HL-60 (cell line): ENCODE measurements at regions not wholly inside any gene's neighbourhood (a gene's known extent, or its start where the extent isn't known, plus 50 kb on each side); places are given as distances from the start of the nearest gene placed in this dataset.

Source experiments
- TF ChIP-seq, protein P1 (sequence below): IDR thresholded peaks from one replicate; pipeline ENCODE4 v1.5.1; 2011; ENCODE audit warnings: low read length, control low read depth, inconsistent platforms; ENCODE audit not compliant: insufficient read depth
- TF ChIP-seq, protein P2 (sequence below): IDR thresholded peaks from 2 replicates; pipeline ENCODE4 v1.6.1; 2012; ENCODE audit warnings: low read depth; ENCODE audit not compliant: insufficient replicate concordance

- TF ChIP-seq, protein P1, sequence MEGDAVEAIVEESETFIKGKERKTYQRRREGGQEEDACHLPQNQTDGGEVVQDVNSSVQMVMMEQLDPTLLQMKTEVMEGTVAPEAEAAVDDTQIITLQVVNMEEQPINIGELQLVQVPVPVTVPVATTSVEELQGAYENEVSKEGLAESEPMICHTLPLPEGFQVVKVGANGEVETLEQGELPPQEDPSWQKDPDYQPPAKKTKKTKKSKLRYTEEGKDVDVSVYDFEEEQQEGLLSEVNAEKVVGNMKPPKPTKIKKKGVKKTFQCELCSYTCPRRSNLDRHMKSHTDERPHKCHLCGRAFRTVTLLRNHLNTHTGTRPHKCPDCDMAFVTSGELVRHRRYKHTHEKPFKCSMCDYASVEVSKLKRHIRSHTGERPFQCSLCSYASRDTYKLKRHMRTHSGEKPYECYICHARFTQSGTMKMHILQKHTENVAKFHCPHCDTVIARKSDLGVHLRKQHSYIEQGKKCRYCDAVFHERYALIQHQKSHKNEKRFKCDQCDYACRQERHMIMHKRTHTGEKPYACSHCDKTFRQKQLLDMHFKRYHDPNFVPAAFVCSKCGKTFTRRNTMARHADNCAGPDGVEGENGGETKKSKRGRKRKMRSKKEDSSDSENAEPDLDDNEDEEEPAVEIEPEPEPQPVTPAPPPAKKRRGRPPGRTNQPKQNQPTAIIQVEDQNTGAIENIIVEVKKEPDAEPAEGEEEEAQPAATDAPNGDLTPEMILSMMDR, result no peak
- TF ChIP-seq, protein P2, sequence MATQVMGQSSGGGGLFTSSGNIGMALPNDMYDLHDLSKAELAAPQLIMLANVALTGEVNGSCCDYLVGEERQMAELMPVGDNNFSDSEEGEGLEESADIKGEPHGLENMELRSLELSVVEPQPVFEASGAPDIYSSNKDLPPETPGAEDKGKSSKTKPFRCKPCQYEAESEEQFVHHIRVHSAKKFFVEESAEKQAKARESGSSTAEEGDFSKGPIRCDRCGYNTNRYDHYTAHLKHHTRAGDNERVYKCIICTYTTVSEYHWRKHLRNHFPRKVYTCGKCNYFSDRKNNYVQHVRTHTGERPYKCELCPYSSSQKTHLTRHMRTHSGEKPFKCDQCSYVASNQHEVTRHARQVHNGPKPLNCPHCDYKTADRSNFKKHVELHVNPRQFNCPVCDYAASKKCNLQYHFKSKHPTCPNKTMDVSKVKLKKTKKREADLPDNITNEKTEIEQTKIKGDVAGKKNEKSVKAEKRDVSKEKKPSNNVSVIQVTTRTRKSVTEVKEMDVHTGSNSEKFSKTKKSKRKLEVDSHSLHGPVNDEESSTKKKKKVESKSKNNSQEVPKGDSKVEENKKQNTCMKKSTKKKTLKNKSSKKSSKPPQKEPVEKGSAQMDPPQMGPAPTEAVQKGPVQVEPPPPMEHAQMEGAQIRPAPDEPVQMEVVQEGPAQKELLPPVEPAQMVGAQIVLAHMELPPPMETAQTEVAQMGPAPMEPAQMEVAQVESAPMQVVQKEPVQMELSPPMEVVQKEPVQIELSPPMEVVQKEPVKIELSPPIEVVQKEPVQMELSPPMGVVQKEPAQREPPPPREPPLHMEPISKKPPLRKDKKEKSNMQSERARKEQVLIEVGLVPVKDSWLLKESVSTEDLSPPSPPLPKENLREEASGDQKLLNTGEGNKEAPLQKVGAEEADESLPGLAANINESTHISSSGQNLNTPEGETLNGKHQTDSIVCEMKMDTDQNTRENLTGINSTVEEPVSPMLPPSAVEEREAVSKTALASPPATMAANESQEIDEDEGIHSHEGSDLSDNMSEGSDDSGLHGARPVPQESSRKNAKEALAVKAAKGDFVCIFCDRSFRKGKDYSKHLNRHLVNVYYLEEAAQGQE, result no peak
Measured at GRCh38 chr6:145092554-145092953, 642.8 kb downstream of the EPM2A start.
